Fibroblast of pulmonary artery (primary cell): ENCODE measurements at regions not wholly inside any gene's neighbourhood (a gene's known extent, or its start where the extent isn't known, plus 50 kb on each side); places are given as distances from the start of the nearest gene placed in this dataset.
A peak's percentile ranks its signal among the peaks of the same experiment; 100 is the strongest.

Source experiments
- DNase-seq: peaks from one replicate; pipeline ENCODE4 v3.0.0-alpha.2; 2010; ENCODE audit warnings: low read depth
- H3K4me3 ChIP-seq: replicated peaks from 2 replicates; pipeline ENCODE4 v1.5.1; 2011; ENCODE audit warnings: low read depth, mild to moderate bottlenecking, control low read depth, low read length, moderate library complexity
- TF ChIP-seq, protein P1 (sequence below): IDR thresholded peaks from 2 replicates; pipeline ENCODE4 v1.5.1; 2011; ENCODE audit warnings: mild to moderate bottlenecking, control low read depth, low read length, inconsistent platforms; ENCODE audit errors: missing control alignments

DNA sequence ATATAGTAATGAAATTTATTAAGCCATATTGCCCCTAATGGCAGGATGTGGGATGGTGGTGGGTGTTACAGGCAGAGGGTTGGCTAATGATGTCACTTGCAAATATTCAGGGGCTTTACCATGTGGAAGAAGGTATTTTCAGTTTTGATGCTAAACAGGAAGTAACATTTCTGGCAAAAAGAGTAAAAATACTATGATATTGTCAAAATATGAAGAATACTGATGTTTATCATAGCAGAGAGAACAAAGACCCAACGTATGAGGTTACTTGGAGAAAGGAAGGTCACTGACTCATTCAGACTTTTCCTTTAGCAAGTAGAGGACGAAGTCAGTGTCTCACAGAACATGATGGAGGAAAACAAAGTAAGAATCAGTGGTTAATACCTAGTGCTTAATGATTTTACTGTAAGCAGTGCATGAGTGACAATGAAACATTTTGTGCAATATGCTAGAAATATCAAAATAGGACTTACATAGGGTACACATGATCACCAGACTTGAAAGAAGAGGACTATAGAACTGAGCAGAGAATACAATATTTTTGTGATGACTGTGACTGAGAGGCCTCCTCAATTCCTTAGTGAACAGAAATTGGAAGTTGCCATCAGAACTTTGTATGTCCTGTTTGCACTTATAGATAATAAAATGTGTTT is 89.7 kb upstream of the STEAP4 start:
- H3K4me3 ChIP-seq = no peak overlapping the region
- TF ChIP-seq, protein P1, sequence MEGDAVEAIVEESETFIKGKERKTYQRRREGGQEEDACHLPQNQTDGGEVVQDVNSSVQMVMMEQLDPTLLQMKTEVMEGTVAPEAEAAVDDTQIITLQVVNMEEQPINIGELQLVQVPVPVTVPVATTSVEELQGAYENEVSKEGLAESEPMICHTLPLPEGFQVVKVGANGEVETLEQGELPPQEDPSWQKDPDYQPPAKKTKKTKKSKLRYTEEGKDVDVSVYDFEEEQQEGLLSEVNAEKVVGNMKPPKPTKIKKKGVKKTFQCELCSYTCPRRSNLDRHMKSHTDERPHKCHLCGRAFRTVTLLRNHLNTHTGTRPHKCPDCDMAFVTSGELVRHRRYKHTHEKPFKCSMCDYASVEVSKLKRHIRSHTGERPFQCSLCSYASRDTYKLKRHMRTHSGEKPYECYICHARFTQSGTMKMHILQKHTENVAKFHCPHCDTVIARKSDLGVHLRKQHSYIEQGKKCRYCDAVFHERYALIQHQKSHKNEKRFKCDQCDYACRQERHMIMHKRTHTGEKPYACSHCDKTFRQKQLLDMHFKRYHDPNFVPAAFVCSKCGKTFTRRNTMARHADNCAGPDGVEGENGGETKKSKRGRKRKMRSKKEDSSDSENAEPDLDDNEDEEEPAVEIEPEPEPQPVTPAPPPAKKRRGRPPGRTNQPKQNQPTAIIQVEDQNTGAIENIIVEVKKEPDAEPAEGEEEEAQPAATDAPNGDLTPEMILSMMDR = no peak
- peak; percentile 26 for DNase-seq

DNA sequence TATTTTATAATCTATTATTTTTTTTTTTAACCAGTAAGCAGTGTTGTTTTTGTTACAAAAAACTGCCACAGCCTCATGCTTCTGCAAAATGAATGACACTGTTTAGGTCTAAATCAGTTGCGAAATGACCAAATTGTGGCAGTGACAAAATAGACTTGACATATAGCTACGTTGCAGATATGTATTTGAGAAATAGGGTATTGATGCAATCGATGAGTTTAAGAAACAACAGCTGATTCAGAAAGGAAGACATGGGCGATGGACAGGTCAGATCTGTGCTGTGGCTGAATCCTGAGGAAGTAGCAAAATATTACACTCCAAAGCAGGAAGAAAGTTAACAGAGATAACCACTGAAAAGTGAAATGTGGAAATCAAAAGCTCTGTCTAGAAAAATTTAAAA is 89.0 kb upstream of the STEAP4 start:
- TF ChIP-seq, protein P1 = no peak
- no peak overlapping the region for H3K4me3 ChIP-seq
- no peak for DNase-seq

DNA sequence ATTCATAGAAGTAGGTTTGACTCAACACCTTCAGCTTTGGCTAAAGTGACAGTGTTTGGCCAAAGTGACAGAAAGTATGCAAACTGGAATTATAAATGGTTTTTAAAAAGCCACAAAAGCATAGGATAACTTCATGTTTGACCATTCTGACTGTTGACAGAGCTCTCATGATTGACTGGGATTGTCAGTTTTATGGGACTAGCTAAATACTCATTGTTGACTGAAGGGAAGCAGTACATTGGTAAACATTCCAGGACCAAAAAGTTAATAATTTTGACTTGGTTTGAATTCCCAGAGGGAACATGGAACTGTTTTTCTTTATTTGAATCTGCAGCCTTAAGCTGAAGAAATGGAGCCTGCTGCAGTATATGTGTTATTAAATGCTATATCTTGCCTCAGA is 84.6 kb upstream of the STEAP4 start:
- no peak for DNase-seq
- TF ChIP-seq, protein P1 = no peak

DNA sequence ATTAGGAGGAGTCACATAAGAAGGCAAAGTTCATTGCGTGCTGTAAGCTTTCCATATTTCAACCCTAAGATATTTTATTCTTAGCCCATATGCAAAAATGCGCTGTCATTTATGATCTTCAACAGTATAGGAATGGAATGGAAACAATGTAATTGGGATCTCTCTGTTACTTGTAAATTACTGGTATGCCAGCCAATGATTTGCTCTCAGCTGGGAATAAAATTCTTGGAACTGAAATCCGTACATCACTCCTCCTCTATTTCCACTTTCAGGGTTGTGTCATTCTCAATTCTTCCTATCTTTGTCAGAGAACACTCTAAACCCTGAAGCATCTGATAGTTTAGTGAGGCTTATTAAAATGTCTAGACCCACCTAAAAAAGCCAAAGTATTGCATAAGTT is 80.7 kb upstream of the STEAP4 start:
- no peak for DNase-seq
- TF ChIP-seq, protein P1 = no peak
- H3K4me3 ChIP-seq = no peak overlapping the region

More for the DNA sequence above, 84.6 kb upstream of the STEAP4 start:
- H3K4me3 ChIP-seq = no peak overlapping the region

DNA sequence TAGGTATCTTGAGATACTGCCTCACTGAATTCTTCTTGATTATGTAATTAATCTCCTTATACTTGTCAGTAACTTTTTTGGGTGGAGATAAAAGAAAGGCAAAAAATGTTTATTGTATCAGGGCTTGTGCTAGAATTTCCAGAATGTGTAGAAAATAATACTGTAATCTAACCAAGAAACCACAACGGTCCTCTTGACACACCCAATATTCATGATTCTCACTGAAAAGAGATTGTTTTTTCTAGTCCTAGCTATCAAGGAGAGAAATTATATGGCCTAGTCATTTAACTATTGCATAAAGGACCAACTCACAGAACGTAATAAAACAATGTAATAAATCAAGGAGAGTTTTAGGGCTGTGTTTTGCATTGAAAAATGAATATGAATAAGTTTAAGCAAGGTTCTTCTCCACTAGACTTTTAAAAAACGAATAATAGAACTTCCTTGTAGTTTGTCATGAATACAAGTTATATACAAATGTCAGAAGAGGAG is 80.0 kb upstream of the STEAP4 start:
- H3K4me3 ChIP-seq = no peak overlapping the region
- DNase-seq = no peak
- TF ChIP-seq, protein P1 = no peak

DNA sequence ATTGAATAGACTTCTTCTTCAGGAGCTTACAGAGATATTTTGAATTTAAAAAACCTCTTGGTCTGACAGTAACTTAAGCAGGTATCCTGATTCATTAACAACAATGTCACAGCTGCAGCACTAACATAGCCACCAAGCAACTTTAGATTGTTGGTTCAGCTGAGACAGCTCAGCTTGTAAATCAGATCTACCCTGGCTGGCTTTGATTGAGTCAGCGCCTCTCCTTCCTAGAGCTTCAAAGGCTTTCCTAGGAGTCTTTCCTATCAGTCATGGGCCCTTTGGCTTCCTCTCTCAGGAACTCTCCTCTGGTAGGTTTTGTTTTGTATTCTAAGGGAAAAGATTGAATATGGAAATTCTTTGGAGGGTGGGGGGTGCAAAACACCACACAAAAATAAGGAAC is 70.7 kb upstream of the STEAP4 start:
- TF ChIP-seq, protein P1 = no peak
- H3K4me3 ChIP-seq = no peak overlapping the region
- no peak for DNase-seq

DNA sequence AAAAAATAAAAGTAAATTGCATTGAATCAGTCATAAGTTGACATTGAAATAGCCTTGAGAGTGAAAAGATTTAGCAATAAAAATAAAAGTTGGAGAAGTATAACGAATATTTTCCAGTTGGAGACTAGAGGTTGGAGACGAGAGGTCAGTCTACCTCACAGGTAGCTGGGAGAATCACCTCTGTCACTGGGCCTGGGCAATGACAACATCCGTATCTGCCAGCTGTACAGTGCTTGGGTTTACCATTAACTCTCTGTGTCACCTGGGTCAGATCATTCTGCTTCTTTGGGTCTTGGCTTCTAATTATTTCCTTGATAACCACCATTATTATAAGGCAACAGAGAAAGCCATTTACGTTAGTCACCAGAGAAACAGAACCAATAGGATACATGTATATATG is 62.0 kb upstream of the STEAP4 start:
- TF ChIP-seq, protein P1 = no peak
- no peak overlapping the region for H3K4me3 ChIP-seq
- DNase-seq = no peak
